GM23338 (cell line): ENCODE measurements at regions not wholly inside any gene's neighbourhood (a gene's known extent, or its start where the extent isn't known, plus 50 kb on each side); places are given as distances from the start of the nearest gene placed in this dataset.

Experiments used
- ATAC-seq: fragments of 200-7000 bp; cut with Tn5 transposase; 3 replicates; pipeline ENCODE4 v1.9.1; 2020
- DNase-seq: peaks from one replicate; pipeline ENCODE4 v3.0.0-alpha.2; 2015; ENCODE audit warnings: low spot score
- H2AFZ ChIP-seq: fragments of 200-600 bp; sonication (generic); 2 replicates; pipeline ENCODE4 v1.8.0; 2016; ENCODE audit warnings: antibody characterized with exemption, mild to moderate bottlenecking, moderate library complexity
- H3F3A ChIP-seq: fragments of 200-600 bp; sonication (generic); replicated peaks from 2 replicates; pipeline ENCODE4 v1.8.0; 2017; ENCODE audit warnings: antibody characterized with exemption, mixed run types, low read depth
- H3K27ac ChIP-seq: fragments of 200-600 bp; sonication (generic); 2 replicates; pipeline ENCODE4 v1.6.1; 2016; ENCODE audit warnings: low read depth
- H3K27me3 ChIP-seq: fragments of 200-600 bp; sonication (generic); 2 replicates; pipeline ENCODE4 v1.8.0; 2016; ENCODE audit warnings: mild to moderate bottlenecking, mixed run types, moderate library complexity; ENCODE audit not compliant: insufficient read depth
- H3K36me3 ChIP-seq: fragments of 200-600 bp; sonication (generic); 2 replicates; pipeline ENCODE4 v1.8.0; 2016; ENCODE audit warnings: mild to moderate bottlenecking; ENCODE audit not compliant: insufficient read depth
- H3K4me1 ChIP-seq: fragments of 200-600 bp; sonication (generic); 2 replicates; pipeline ENCODE4 v1.8.0; 2016; ENCODE audit warnings: mild to moderate bottlenecking, moderate library complexity; ENCODE audit not compliant: insufficient read depth
- H3K4me2 ChIP-seq: fragments of 200-600 bp; sonication (generic); 2 replicates; pipeline ENCODE4 v1.7.1; 2017; ENCODE audit warnings: mixed run types
- H3K4me3 ChIP-seq: fragments of 200-600 bp; sonication (generic); 2 replicates; pipeline ENCODE4 v1.6.1; 2016; ENCODE audit warnings: mixed run types
- H3K79me2 ChIP-seq: fragments of 200-600 bp; sonication (generic); replicated peaks from 2 replicates; pipeline ENCODE4 v1.8.0; 2017; ENCODE audit warnings: mild to moderate bottlenecking; ENCODE audit not compliant: insufficient read depth
- H3K9me2 ChIP-seq: fragments of 200-600 bp; sonication (generic); 2 replicates; pipeline ENCODE4 v1.8.0; 2017; ENCODE audit not compliant: insufficient read depth
- H4K20me1 ChIP-seq: fragments of 200-600 bp; sonication (generic); replicated peaks from 2 replicates; pipeline ENCODE4 v1.8.0; 2017; ENCODE audit warnings: mild to moderate bottlenecking; ENCODE audit not compliant: insufficient read depth
- H3K27ac Mint-ChIP-seq: 2 replicates; pipeline ENCODE4 v1.8.0; 2020; ENCODE audit warnings: inconsistent platforms, mild to moderate bottlenecking, moderate library complexity, mixed read lengths
- H3K27me3 Mint-ChIP-seq: 3 replicates; pipeline ENCODE4 v1.8.0; 2022; ENCODE audit warnings: low read depth, mild to moderate bottlenecking, moderate library complexity, mixed read lengths, inconsistent platforms; ENCODE audit not compliant: insufficient read depth, poor library complexity
- H3K36me3 Mint-ChIP-seq: 3 replicates; pipeline ENCODE4 v1.8.0; 2021; ENCODE audit warnings: low read depth, mild to moderate bottlenecking, inconsistent platforms, moderate library complexity, mixed read lengths
- H3K4me1 Mint-ChIP-seq: 3 replicates; pipeline ENCODE4 v1.8.0; 2020; ENCODE audit warnings: mild to moderate bottlenecking, inconsistent platforms, mixed read lengths
- H3K4me3 Mint-ChIP-seq: 3 replicates; pipeline ENCODE4 v1.8.0; 2021; ENCODE audit warnings: moderate library complexity, mild to moderate bottlenecking, inconsistent platforms, mixed read lengths
- H3K9me3 Mint-ChIP-seq: 3 replicates; pipeline ENCODE4 v1.8.0; 2020; ENCODE audit warnings: moderate library complexity, mild to moderate bottlenecking, inconsistent platforms, mixed read lengths
- EZH2phosphoT487 ChIP-seq: fragments of 200-600 bp; sonication (generic); IDR thresholded peaks from one replicate; pipeline ENCODE4 v1.8.1; 2018; ENCODE audit warnings: antibody characterized with exemption; ENCODE audit not compliant: unreplicated experiment
- JUNB ChIP-seq: IDR thresholded peaks from one replicate; pipeline ENCODE4 v1.6.1; 2016; ENCODE audit warnings: antibody characterized with exemption; ENCODE audit not compliant: unreplicated experiment
- POLR2AphosphoS5 ChIP-seq: IDR thresholded peaks from 2 replicates; pipeline ENCODE4 v1.6.1; 2016; ENCODE audit warnings: antibody characterized with exemption, low read depth
- STAT1 ChIP-seq: IDR thresholded peaks from one replicate; pipeline ENCODE4 v1.6.1; 2016; ENCODE audit warnings: antibody characterized with exemption; ENCODE audit not compliant: unreplicated experiment
- ZNF114 ChIP-seq: fragments of 250-450 bp; sonication (Bioruptor Pico); IDR thresholded peaks from 2 replicates; pipeline ENCODE4 v1.5.0; 2020; ENCODE audit warnings: mild to moderate bottlenecking, moderate library complexity
- ZNF331 ChIP-seq: fragments of 250-450 bp; sonication (Bioruptor Pico); IDR thresholded peaks from 2 replicates; pipeline ENCODE4 v1.5.0; 2020; ENCODE audit warnings: low read depth, mild to moderate bottlenecking, moderate library complexity
- TF ChIP-seq, protein P1 (sequence below): fragments of 250-450 bp; sonication (Bioruptor Pico); IDR thresholded peaks from 2 replicates; pipeline ENCODE4 v1.5.0; 2020; ENCODE audit warnings: mild to moderate bottlenecking, moderate library complexity
- TF ChIP-seq, protein P2 (sequence below), 2 experiments: fragments of 200-600 bp in 1 of 2; sonication (generic) in 1 of 2; conservative IDR thresholded peaks; 2 replicates each; pipeline versions ENCODE4 v1.5.1 to v1.6.1; 2016 to 2017; ENCODE audit warnings: antibody characterized with exemption in 2 of 2, low read depth in 2 of 2, mild to moderate bottlenecking in 2 of 2, moderate library complexity in 1 of 2

DNA sequence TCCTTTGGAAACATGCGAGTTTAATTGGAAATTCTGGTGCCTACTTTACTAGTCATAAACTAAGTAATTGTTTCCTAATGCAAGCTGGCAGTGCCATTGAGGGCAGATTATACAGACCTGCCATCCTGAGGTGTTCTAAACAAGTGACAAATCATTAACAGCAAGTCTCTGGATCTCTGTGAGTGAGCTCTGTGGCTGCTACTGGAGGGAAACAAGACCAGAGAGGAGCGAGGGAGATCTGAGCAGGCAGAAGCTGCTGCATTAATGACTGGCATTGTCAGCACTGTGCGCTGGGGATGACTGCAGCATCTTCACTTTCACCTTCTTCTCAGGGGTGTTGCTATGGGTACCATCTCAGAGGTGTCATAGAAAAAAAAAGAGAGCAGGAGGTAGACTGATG is 308.4 kb upstream of the DPH6 start:
- H3K9me2 ChIP-seq, result no peaks in the 10 kb centered on the region
- H3K4me3 Mint-ChIP-seq, result no peak overlapping the region
- no peaks in the 10 kb centered on the region for H3K27me3 ChIP-seq
- no peak for ATAC-seq
- no peaks in the 10 kb centered on the region for H3K36me3 Mint-ChIP-seq
- no peak overlapping the region for H3K4me2 ChIP-seq
- H3K27ac Mint-ChIP-seq, result no peak overlapping the region
- no peak overlapping the region for H3K4me3 ChIP-seq
- DNase-seq, result no peak
- no peaks in the 10 kb centered on the region for H4K20me1 ChIP-seq
- H3F3A ChIP-seq, result no peaks in the 10 kb centered on the region
- no peak for TF ChIP-seq EZH2phosphoT487
- TF ChIP-seq POLR2AphosphoS5, result no peak
- TF ChIP-seq ZNF114, result no peak
- no peak for TF ChIP-seq STAT1
- no peak for TF ChIP-seq JUNB
- TF ChIP-seq, protein P1, sequence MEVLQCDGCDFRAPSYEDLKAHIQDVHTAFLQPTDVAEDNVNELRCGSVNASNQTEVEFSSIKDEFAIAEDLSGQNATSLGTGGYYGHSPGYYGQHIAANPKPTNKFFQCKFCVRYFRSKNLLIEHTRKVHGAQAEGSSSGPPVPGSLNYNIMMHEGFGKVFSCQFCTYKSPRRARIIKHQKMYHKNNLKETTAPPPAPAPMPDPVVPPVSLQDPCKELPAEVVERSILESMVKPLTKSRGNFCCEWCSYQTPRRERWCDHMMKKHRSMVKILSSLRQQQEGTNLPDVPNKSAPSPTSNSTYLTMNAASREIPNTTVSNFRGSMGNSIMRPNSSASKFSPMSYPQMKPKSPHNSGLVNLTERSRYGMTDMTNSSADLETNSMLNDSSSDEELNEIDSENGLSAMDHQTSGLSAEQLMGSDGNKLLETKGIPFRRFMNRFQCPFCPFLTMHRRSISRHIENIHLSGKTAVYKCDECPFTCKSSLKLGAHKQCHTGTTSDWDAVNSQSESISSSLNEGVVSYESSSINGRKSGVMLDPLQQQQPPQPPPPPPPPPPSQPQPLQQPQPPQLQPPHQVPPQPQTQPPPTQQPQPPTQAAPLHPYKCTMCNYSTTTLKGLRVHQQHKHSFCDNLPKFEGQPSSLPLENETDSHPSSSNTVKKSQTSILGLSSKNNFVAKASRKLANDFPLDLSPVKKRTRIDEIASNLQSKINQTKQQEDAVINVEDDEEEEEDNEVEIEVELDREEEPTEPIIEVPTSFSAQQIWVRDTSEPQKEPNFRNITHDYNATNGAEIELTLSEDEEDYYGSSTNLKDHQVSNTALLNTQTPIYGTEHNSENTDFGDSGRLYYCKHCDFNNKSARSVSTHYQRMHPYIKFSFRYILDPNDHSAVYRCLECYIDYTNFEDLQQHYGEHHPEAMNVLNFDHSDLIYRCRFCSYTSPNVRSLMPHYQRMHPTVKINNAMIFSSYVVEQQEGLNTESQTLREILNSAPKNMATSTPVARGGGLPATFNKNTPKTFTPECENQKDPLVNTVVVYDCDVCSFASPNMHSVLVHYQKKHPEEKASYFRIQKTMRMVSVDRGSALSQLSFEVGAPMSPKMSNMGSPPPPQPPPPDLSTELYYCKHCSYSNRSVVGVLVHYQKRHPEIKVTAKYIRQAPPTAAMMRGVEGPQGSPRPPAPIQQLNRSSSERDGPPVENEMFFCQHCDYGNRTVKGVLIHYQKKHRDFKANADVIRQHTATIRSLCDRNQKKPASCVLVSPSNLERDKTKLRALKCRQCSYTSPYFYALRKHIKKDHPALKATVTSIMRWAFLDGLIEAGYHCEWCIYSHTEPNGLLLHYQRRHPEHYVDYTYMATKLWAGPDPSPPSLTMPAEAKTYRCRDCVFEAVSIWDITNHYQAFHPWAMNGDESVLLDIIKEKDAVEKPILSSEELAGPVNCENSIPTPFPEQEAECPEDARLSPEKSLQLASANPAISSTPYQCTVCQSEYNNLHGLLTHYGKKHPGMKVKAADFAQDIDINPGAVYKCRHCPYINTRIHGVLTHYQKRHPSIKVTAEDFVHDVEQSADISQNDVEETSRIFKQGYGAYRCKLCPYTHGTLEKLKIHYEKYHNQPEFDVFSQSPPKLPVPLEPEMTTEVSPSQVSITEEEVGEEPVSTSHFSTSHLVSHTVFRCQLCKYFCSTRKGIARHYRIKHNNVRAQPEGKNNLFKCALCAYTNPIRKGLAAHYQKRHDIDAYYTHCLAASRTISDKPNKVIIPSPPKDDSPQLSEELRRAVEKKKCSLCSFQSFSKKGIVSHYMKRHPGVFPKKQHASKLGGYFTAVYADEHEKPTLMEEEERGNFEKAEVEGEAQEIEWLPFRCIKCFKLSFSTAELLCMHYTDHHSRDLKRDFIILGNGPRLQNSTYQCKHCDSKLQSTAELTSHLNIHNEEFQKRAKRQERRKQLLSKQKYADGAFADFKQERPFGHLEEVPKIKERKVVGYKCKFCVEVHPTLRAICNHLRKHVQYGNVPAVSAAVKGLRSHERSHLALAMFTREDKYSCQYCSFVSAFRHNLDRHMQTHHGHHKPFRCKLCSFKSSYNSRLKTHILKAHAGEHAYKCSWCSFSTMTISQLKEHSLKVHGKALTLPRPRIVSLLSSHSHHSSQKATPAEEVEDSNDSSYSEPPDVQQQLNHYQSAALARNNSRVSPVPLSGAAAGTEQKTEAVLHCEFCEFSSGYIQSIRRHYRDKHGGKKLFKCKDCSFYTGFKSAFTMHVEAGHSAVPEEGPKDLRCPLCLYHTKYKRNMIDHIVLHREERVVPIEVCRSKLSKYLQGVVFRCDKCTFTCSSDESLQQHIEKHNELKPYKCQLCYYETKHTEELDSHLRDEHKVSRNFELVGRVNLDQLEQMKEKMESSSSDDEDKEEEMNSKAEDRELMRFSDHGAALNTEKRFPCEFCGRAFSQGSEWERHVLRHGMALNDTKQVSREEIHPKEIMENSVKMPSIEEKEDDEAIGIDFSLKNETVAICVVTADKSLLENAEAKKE (CRISPR knock-in tag), result no peak
- TF ChIP-seq, protein P2, sequence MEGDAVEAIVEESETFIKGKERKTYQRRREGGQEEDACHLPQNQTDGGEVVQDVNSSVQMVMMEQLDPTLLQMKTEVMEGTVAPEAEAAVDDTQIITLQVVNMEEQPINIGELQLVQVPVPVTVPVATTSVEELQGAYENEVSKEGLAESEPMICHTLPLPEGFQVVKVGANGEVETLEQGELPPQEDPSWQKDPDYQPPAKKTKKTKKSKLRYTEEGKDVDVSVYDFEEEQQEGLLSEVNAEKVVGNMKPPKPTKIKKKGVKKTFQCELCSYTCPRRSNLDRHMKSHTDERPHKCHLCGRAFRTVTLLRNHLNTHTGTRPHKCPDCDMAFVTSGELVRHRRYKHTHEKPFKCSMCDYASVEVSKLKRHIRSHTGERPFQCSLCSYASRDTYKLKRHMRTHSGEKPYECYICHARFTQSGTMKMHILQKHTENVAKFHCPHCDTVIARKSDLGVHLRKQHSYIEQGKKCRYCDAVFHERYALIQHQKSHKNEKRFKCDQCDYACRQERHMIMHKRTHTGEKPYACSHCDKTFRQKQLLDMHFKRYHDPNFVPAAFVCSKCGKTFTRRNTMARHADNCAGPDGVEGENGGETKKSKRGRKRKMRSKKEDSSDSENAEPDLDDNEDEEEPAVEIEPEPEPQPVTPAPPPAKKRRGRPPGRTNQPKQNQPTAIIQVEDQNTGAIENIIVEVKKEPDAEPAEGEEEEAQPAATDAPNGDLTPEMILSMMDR (conservative IDR thresholded peaks at IDR 0.05; ENCODE audit: low read depth in 2 of 2), result no peak
- TF ChIP-seq ZNF331 (CRISPR knock-in tag), result no peak
- no peaks in the 10 kb centered on the region for H3K9me3 Mint-ChIP-seq
- H3K36me3 ChIP-seq, result no peaks in the 10 kb centered on the region
- no peak overlapping the region for H3K27ac ChIP-seq
- peaks cover 1% of the 10 kb centered on the region for H3K27me3 Mint-ChIP-seq
- no peaks in the 10 kb centered on the region for H3K79me2 ChIP-seq
- H3K4me1 Mint-ChIP-seq, result peaks cover 8% of the 10 kb centered on the region; the same call in 2 of the 3 replicates
- no peaks in the 10 kb centered on the region for H3K4me1 ChIP-seq
- 0 out of 2 replicates have a peak overlapping the region, but pooled peaks have one; percentile 21 for H2AFZ ChIP-seq
